Adipocyte (in vitro differentiated cells): ENCODE measurements at regions not wholly inside any gene's neighbourhood (a gene's known extent, or its start where the extent isn't known, plus 50 kb on each side); places are given as distances from the start of the nearest gene placed in this dataset.
"Not testable (repeated sequence)": the region's sequence is repeated elsewhere in the genome, so short reads cannot be mapped to it uniquely, and the experiment has no call there.

Experiments
- DNase-seq: peaks from one replicate; pipeline ENCODE4 v3.0.0-alpha.2; 2015; ENCODE audit warnings: low read depth
- H3K27me3 ChIP-seq: replicated peaks from 2 replicates; pipeline ENCODE4 v1.7.0; 2013; ENCODE audit warnings: mild to moderate bottlenecking, low read length, moderate library complexity; ENCODE audit not compliant: control insufficient read depth, insufficient read depth
- H3K36me3 ChIP-seq: 2 replicates; pipeline ENCODE4 v1.7.0; 2013; ENCODE audit warnings: low read length, mild to moderate bottlenecking, moderate library complexity; ENCODE audit not compliant: control insufficient read depth, insufficient read depth, severe bottlenecking
- H3K4me1 ChIP-seq: 2 replicates; pipeline ENCODE4 v1.7.0; 2013; ENCODE audit warnings: mild to moderate bottlenecking, low read length, moderate library complexity; ENCODE audit not compliant: control insufficient read depth, insufficient read depth
- H3K4me3 ChIP-seq: 2 replicates; pipeline ENCODE4 v1.7.0; 2013; ENCODE audit warnings: mild to moderate bottlenecking, low read length, moderate library complexity
- H3K9ac ChIP-seq: 2 replicates; pipeline ENCODE4 v1.7.0; 2013; ENCODE audit warnings: mild to moderate bottlenecking, low read length, moderate library complexity
- H3K9me3 ChIP-seq: 2 replicates; pipeline ENCODE4 v1.7.0; 2013; ENCODE audit warnings: mild to moderate bottlenecking, low read length, moderate library complexity; ENCODE audit not compliant: control insufficient read depth

- Histone ChIP-seq H3K36me3 (no peaks in the 10 kb centered on the region), H3K9ac (no peak overlapping the region), H3K4me3 (no peak overlapping the region), H3K4me1 (peaks cover 3% of the 10 kb centered on the region), H3K9me3 (peaks cover 10% of the 10 kb centered on the region), H3K27me3 (no peaks in the 10 kb centered on the region)
- DNase-seq: no peak
Measured at GRCh38 chrX:78822157-78822690, 74.7 kb downstream of the LPAR4 start.

- Histone ChIP-seq H3K9ac (no peak overlapping the region), H3K9me3 (peaks cover 8% of the 10 kb centered on the region), H3K4me1 (no peaks in the 10 kb centered on the region), H3K4me3 (no peak overlapping the region), H3K36me3 (no peaks in the 10 kb centered on the region), H3K27me3 (no peaks in the 10 kb centered on the region)
- DNase-seq: no peak
Measured at GRCh38 chrX:78831523-78831922, 84.0 kb downstream of the LPAR4 start.

GRCh38 chrX:78838709-78839108 is 91.2 kb downstream of the LPAR4 start:
- Histone ChIP-seq H3K4me1 (no peaks in the 10 kb centered on the region), H3K4me3 (no peak overlapping the region), H3K9me3 (no peaks in the 10 kb centered on the region), H3K36me3 (no peaks in the 10 kb centered on the region), H3K9ac (no peak overlapping the region), H3K27me3 (peaks cover 18% of the 10 kb centered on the region)
- DNase-seq: no peak

- no peaks in the 10 kb centered on the region for H3K4me1 ChIP-seq
- no peak for DNase-seq
- H3K4me3 ChIP-seq: no peak overlapping the region
- peaks cover 18% of the 10 kb centered on the region for H3K27me3 ChIP-seq
- H3K9ac ChIP-seq: no peak overlapping the region
- no peaks in the 10 kb centered on the region for H3K36me3 ChIP-seq
- no peaks in the 10 kb centered on the region for H3K9me3 ChIP-seq
Measured at GRCh38 chrX:78839711-78840110, 92.2 kb downstream of the LPAR4 start.

- H3K4me1 ChIP-seq, H3K4me3 ChIP-seq, H3K27me3 ChIP-seq, H3K9ac ChIP-seq, H3K9me3 ChIP-seq, H3K36me3 ChIP-seq, DNase-seq: not testable (repeated sequence)
Measured at GRCh38 chrX:78844218-78844617, 96.7 kb downstream of the LPAR4 start.

- not testable (repeated sequence) for H3K9ac ChIP-seq, H3K4me1 ChIP-seq, H3K36me3 ChIP-seq, DNase-seq, H3K4me3 ChIP-seq, H3K27me3 ChIP-seq
- peaks cover 27% of the 10 kb centered on the region for H3K9me3 ChIP-seq
Measured at GRCh38 chrX:78881248-78881647, 63.9 kb upstream of the P2RY10 start.

- H3K36me3 ChIP-seq: no peaks in the 10 kb centered on the region
- no peaks in the 10 kb centered on the region for H3K4me1 ChIP-seq
- DNase-seq: peak; percentile 20
- no peak overlapping the region for H3K9ac ChIP-seq
- no peaks in the 10 kb centered on the region for H3K9me3 ChIP-seq
- H3K4me3 ChIP-seq: no peak overlapping the region
- H3K27me3 ChIP-seq: peaks cover 6% of the 10 kb centered on the region
Measured at GRCh38 chrX:78886550-78886949, 58.6 kb upstream of the P2RY10 start.
